ENCODE measurements at regions not wholly inside any gene's neighbourhood (a gene's known extent, or its start where the extent isn't known, plus 50 kb on each side); places are given as distances from the start of the nearest gene placed in this dataset.

DNA sequence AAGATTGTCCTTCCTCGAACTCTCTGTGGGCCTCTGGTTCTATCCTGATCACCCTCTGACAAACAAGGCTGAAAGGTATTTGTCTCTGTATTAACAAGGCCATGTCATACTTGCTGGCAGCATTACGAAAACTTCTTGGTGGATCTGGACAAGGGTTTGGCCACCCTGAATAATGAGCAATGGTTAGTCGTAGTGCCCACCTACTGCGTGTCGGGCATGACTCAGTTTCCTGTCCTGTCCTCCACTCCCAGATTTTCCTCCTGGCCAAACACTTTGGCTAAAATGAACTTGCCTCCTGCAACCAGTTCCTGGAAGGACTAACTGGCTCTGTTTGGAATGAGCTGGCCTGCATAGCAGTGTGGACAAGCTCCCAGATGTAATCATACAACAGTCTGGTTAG is 198.5 kb upstream of the SMIM21 start:
- no peak for TF ChIP-seq SUZ12 (IDR thresholded peaks at IDR 0.05)
- TF ChIP-seq FOXK2 (IDR thresholded peaks at IDR 0.05) = no peak
- TF ChIP-seq ELF4 (IDR thresholded peaks at IDR 0.05) = no peak
- TF ChIP-seq FOXA1 (IDR thresholded peaks at IDR 0.05) = no peak
- TF ChIP-seq HDGF (IDR thresholded peaks at IDR 0.05; ENCODE audit: borderline replicate concordance) = no peak
- no peak for TF ChIP-seq FOXM1 (IDR thresholded peaks at IDR 0.05; ENCODE audit: borderline replicate concordance)
- TF ChIP-seq TARDBP (IDR thresholded peaks at IDR 0.05) = no peak
- no peak for TF ChIP-seq BHLHE40 (IDR thresholded peaks at IDR 0.05; ENCODE audit: borderline replicate concordance)
- no peak for TF ChIP-seq LEF1 (IDR thresholded peaks at IDR 0.05; ENCODE audit: borderline replicate concordance)
- no peak for TF ChIP-seq ZNF384 (IDR thresholded peaks at IDR 0.05)
